Erythroblast (primary cell): ENCODE measurements at regions not wholly inside any gene's neighbourhood (a gene's known extent, or its start where the extent isn't known, plus 50 kb on each side); places are given as distances from the start of the nearest gene placed in this dataset.

Source experiments
- DNase-seq, 2 experiments: peaks; one replicate each; lab custom pipeline; 2025; lab: John Stamatoyannopoulos, UW
- GATA1 ChIP-seq: IDR thresholded peaks from 2 replicates; pipeline ENCODE4 v1.6.1; 2011; ENCODE audit warnings: low read depth, mild to moderate bottlenecking, control low read depth, low read length, moderate library complexity
- POLR2A ChIP-seq: IDR thresholded peaks from 2 replicates; pipeline ENCODE4 v1.6.1; 2011; ENCODE audit warnings: mild to moderate bottlenecking, low read length

GRCh38 chr3:160103397-160103796 lies 114.8 kb downstream of the IL12A start:
- no peak for TF ChIP-seq GATA1
- no peak for DNase-seq

DNA sequence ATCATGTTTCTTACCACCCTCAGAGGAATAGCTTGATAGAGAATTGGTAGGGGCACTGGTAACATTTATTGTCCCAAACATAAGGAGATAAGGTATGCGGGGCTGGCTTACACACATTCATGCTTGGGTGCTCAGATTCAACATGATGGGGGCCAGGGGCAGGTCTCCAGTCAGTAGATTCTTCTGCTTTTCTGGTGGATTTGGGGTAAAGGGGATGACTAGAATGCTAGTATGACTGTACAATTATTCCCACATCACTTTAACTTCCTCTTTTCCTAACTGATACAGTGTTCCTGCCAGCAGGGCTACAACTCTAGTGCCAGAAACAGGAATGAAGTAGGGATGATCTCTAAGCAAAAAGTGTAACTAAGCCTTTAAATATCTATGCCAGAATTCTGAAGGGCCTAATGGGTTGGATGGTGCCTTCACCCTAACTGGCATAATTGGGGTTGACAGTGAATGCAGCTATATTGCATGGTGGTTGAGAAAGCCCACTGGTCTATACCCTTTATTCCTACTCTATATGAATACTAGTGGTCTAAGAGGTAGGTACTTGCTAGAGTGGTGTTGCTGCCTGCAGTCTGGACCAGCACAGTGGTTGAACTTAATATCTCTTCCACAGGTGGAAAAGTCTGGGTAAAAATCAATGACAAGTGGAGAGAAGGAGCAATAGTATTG lies 117.4 kb downstream of the IL12A start:
- TF ChIP-seq POLR2A (no peak), GATA1 (no peak)
- DNase-seq: no peak

DNA sequence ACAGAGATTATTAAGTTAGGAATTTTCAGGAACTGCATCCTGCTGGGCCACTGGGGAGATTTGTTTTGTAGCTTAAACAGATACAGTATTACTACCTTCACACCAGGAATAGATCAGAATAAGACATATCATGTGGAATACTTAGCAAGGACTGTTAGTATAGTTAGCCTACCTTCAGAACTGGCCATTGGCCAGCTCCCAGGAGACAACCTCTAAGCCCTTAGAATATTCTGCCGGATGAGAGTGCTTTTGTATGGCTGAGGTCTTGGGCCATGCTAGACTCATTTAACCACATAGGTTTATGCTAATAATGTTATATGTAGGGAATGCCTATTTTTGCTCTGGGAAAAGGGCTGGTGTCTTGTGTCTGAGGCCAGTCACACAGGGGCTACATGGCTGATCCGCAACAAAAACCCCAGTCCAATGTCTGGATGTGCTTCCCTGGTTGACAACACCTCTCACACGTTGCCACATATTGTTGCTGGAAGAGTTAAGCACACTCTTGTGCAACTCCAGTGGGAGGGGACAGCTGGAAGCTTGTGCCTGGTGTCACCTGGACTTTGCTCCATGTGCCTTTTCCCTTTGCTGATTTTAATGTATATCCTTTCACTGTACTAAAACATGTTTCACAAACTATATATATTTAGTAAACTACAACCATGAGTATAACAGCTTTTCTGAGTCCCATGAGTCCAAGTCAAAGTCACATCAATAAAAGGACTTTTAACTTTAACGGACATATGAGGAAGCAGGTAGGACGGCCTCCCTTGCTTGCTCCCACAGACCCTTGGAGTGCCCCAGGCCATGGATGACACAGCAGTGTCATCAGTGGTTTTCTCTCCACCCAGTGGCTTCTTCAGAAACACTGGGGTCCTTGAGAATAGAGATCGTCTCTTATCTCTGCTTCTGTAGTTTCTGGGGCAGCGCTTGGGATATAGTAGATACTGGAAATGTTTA lies 118.0 kb upstream of the C3orf80 start:
- DNase-seq: peak in 1 of 2 experiments; percentile 2
- TF ChIP-seq POLR2A: no peak
- TF ChIP-seq GATA1: no peak

DNA sequence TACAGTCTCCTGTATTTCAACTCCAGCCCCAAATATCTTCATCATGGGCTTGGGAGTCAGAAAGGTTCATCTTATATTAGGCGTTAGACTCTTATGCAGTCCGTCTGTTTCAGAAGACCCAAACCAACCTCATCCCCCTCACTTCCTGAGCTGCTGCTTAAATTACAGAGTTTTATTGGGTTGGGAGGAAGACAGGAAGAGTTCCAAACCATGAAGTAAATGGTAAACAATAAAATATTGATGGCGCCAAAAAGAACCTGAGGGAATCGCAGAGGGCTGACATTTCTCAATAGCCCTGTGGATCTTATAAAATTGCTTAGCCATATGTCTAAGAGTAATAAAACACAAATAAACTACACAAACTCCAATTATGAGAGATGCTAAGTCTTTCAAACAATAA lies 116.9 kb upstream of the C3orf80 start:
- no peak for TF ChIP-seq POLR2A
- no peak for TF ChIP-seq GATA1
- DNase-seq: no peak

DNA sequence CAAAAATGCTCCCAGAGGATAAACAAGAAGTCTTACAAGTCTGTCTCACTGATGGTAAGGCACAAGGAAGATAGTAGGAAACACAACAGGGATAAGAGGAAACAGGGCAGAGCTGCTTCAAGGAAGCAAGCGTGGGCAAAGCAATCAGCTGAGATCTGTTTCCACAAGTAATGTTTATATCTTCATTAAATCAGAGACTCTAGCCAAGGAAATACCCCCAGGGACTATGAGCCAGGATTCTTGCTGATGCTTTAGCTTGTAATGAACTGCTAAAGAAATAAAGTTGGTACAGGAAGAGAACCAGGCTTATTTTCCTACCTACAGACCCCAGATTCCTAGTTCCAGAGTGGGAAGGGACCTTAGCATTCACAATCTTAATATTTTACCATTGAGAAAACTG lies 112.7 kb upstream of the C3orf80 start:
- no peak for DNase-seq
- TF ChIP-seq POLR2A (no peak), GATA1 (no peak)

DNA sequence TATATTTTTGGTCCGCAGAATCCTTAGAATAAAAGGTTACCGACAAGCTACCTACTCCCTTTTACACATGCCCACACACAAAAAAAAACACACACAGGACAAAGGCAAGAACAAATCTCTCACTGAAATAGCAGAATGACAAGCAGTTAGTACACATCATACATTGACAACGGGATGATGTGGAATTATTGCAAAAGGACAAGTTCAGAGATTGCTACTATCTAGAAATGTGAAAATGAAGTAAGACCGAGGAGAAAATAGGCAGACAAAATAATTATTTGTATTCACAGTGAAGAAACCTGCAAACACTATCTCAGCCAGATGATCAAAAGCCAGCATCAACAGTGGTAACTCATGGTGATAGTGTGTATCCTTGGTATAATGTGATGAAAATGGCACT lies 112.2 kb upstream of the C3orf80 start:
- no peak for TF ChIP-seq GATA1
- no peak for TF ChIP-seq POLR2A
- no peak for DNase-seq

- TF ChIP-seq GATA1 (no peak), POLR2A (no peak)
These were observed 110.7 kb upstream of the C3orf80 start for GRCh38 chr3:160114355-160114995.

GRCh38 chr3:160115387-160115786 lies 109.8 kb upstream of the C3orf80 start:
- TF ChIP-seq GATA1 (no peak), POLR2A (no peak)
- DNase-seq: no peak

More at GRCh38 chr3:160114355-160114995, 110.7 kb upstream of the C3orf80 start:
- DNase-seq: peak; percentile 67 to 79

DNA sequence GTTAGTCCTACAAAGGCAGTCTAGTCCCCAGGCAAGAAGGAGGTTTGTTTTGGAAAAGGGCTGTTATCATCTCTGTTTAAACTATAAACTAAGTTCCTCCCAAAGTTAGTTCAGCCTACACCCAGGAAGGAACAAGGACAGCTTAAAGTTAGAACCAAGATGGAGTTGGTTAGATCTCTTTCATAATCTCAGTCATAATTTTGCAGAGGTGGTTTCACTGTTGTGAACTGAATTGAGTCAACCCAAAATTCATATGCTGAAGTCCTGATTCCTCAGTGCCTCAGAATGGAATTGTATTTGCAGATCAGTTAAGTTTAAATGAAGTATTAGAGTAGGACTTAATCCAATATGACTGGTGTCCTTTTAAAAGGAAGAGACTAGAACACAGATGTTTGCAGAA lies 101.0 kb upstream of the C3orf80 start:
- DNase-seq: no peak
- no peak for TF ChIP-seq GATA1
- no peak for TF ChIP-seq POLR2A

DNA sequence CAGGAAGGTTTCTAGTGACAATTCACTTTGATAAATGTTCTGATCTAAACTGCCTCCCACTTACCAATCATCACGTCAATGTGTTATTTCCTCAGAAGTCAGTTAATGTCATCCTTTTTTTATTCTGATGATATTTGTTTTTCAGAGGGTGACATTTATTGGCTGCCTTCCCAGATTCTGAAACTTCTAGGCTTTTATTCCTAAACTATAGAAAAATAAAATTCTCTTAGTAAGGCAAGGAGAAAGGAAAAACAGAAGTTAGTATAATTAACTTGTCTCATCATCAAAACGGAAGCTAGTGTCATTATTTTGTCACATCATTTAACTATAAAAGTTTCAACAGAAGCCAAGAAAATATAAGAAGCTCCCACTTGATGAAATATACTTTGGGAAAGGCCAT lies 100.0 kb upstream of the C3orf80 start:
- TF ChIP-seq GATA1 (no peak), POLR2A (no peak)

DNA sequence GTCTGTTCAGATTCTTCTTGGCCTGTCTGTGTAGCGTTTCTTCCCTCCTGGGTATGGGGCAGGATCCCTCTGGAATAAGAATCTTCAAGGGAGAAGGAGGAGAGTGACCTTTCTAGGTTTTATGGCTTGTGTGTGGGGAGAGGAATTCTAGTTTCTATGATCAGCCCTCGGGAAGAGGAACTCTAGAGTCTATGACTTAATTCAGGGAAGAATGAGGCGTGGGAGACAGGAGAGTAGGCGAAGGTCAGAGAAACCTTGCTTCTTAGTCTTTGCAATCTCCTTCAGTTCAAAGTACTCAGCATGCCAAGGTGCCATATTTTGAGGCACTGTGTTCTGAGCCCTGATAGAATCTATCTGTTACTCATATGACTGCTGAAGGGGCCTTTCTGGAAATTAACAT lies 99.2 kb upstream of the C3orf80 start:
- no peak for DNase-seq
- no peak for TF ChIP-seq POLR2A
- TF ChIP-seq GATA1: no peak

More for the DNA sequence above, 100.0 kb upstream of the C3orf80 start:
- DNase-seq: no peak

- no peak for DNase-seq
- no peak for TF ChIP-seq GATA1
- TF ChIP-seq POLR2A: no peak
These were observed 98.5 kb upstream of the C3orf80 start for GRCh38 chr3:160126761-160127160.

- no peak for DNase-seq
- TF ChIP-seq POLR2A (no peak), GATA1 (no peak)
These were observed 97.9 kb upstream of the C3orf80 start for GRCh38 chr3:160127308-160127707.

GRCh38 chr3:160128056-160128455 lies 97.2 kb upstream of the C3orf80 start:
- TF ChIP-seq GATA1 (no peak), POLR2A (no peak)
- peak in 1 of 2 experiments; percentile 11 for DNase-seq
